GM23338 (cell line): ENCODE measurements at regions not wholly inside any gene's neighbourhood (a gene's known extent, or its start where the extent isn't known, plus 50 kb on each side); places are given as distances from the start of the nearest gene placed in this dataset.

ENCODE experiments used
- CREB1 ChIP-seq: fragments of 250-450 bp; sonication (Bioruptor Pico); IDR thresholded peaks from 2 replicates; pipeline ENCODE4 v1.5.0; 2020; ENCODE audit warnings: low read depth, mild to moderate bottlenecking, moderate library complexity
- CTCF ChIP-seq, 2 experiments: fragments of 200-600 bp in 1 of 2; sonication (generic) in 1 of 2; conservative IDR thresholded peaks; 2 replicates each; pipeline versions ENCODE4 v1.5.1 to v1.6.1; 2016 to 2017; ENCODE audit warnings: antibody characterized with exemption in 2 of 2, low read depth in 2 of 2, mild to moderate bottlenecking in 2 of 2, moderate library complexity in 1 of 2
- ETS1 ChIP-seq: IDR thresholded peaks from 2 replicates; pipeline ENCODE4 v1.6.1; 2016; ENCODE audit warnings: antibody characterized with exemption
- EZH2phosphoT487 ChIP-seq: fragments of 200-600 bp; sonication (generic); IDR thresholded peaks from one replicate; pipeline ENCODE4 v1.8.1; 2018; ENCODE audit warnings: antibody characterized with exemption; ENCODE audit not compliant: unreplicated experiment
- ZNF114 ChIP-seq: fragments of 250-450 bp; sonication (Bioruptor Pico); IDR thresholded peaks from 2 replicates; pipeline ENCODE4 v1.5.0; 2020; ENCODE audit warnings: mild to moderate bottlenecking, moderate library complexity
- ZNF462 ChIP-seq: fragments of 250-450 bp; sonication (Bioruptor Pico); IDR thresholded peaks from 2 replicates; pipeline ENCODE4 v1.5.0; 2020; ENCODE audit warnings: mild to moderate bottlenecking, moderate library complexity

- TF ChIP-seq ZNF462 (CRISPR knock-in tag) (no peak), ZNF114 (CRISPR knock-in tag) (no peak), CREB1 (no peak), EZH2phosphoT487 (no peak), CTCF (conservative IDR thresholded peaks at IDR 0.05; ENCODE audit: low read depth in 2 of 2) (no peak), ETS1 (no peak)
Measured at GRCh38 chr3:28087591-28087990, 153.8 kb upstream of the CMC1 start (continued).
